ENCODE measurements at regions not wholly inside any gene's neighbourhood (a gene's known extent, or its start where the extent isn't known, plus 50 kb on each side); places are given as distances from the start of the nearest gene placed in this dataset.

DNA sequence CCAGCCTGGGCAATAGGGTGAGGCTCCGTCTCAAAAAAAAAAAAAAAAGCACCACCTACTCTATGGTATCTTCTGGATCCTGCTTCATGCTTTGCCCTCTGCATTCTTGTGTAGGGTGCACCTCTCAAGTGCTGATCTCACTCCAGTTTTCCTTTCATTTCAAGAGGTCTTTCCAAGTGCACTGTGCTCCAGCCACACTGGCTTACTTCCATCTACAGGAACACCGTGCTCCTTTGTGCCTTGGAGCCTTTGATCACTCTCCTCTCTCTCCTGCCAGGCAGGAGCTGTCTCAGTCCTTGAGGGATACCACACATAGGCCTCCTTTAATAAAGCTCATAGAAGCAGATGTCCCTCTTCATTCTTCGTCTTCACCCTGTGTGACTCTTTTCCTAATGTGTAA, 55.4 kb upstream of the GREM2 start:
- Mint-ChIP-seq H3K27me3 (ENCODE audit: unreplicated experiment) (no peaks in the 10 kb centered on the region), H3K36me3 (ENCODE audit: insufficient read depth, unreplicated experiment) (no peaks in the 10 kb centered on the region), H3K4me1 (ENCODE audit: low read depth, unreplicated experiment) (no peaks in the 10 kb centered on the region), H3K4me3 (ENCODE audit: low read depth, unreplicated experiment) (no peak overlapping the region), H3K27ac (ENCODE audit: unreplicated experiment) (no peak overlapping the region), H3K9me3 (ENCODE audit: low read depth, unreplicated experiment) (no peaks in the 10 kb centered on the region)
- no peak for DNase-seq
- intact Hi-C loops (cut with micrococcal nuclease; ENCODE audit: unreplicated experiment) = no loop called here
- no TSS peak for BruUV-seq (replicated peaks)
- CTCF ChIA-PET = no interaction called here
- no peak for TF ChIP-seq CTCF (IDR thresholded peaks at IDR 0.05; ENCODE audit: unreplicated experiment)

DNA sequence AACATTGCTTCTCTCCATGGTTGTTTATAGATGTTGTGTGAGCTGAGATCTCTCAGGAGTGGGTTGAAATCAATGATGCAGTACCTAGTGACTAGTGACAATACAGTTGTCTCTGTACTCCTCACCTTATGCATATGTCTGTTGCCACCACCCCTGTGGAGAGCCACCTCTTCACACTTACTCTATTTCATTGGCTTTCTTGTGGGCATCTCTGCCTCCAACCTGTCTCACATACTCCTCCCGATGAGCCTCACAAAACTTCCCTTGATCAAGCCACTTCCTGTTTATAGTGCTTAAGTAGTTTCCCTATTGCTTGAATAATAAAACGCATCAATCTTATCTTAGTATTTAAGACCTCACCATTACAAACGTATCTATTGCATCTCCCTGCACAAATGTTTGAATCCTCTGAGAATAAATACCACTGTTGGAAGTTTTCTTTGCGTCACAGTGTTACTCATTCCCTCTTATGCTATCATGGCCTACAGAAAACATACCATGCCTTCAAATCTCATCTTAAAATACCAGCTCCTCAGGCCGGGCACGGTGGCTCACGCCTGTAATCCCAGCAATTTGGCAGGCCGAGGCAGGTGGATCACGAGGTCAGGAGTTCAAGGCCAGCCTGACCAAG, 54.7 kb upstream of the GREM2 start:
- H3K9me3 Mint-ChIP-seq (ENCODE audit: low read depth, unreplicated experiment) = no peaks in the 10 kb centered on the region
- BruUV-seq (replicated peaks) = no TSS peak

DNA sequence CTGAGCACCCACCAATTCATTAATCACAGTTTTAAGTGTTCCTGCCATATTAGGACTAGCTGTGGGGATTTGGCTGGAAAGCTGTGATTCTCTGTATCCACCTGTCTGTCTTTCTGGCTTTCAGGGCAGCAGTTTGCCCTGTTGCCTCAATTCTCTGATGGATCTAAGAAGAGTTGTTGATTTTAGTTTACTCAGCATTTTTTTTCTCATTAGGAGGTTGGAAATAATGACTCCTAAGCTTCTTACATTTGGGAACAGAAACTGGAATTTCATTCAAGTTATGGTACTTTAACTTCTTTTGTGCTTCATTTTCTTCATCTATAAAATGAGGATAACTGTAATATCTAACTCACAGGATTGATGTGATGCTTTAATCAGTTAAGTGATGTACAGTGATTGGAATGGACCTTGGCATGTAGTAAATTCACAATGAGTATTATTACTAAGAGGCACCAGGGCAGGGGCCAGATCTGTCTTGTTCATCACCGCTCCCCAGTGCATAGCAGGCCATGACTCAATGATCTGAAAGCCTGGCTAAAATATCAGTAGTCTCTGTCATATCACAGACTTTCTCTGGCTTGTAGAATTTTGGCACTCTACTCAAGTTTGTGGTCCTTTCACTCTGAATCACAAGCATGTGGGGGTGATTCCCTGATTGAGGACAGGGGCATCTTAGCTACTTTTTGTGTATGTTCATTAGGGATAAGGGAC, 51.4 kb upstream of the GREM2 start:
- DNase-seq = no peak
- no peak for TF ChIP-seq CTCF (IDR thresholded peaks at IDR 0.05; ENCODE audit: unreplicated experiment)
- Mint-ChIP-seq H3K27me3 (ENCODE audit: unreplicated experiment) (peaks cover 7% of the 10 kb centered on the region), H3K36me3 (ENCODE audit: insufficient read depth, unreplicated experiment) (peaks cover 5% of the 10 kb centered on the region), H3K9me3 (ENCODE audit: low read depth, unreplicated experiment) (peaks cover 2% of the 10 kb centered on the region), H3K27ac (ENCODE audit: unreplicated experiment) (no peak overlapping the region), H3K4me1 (ENCODE audit: low read depth, unreplicated experiment) (no peaks in the 10 kb centered on the region), H3K4me3 (ENCODE audit: low read depth, unreplicated experiment) (no peak overlapping the region)
- CTCF ChIA-PET = no interaction called here
- intact Hi-C loops (cut with micrococcal nuclease; ENCODE audit: unreplicated experiment) = no loop called here
- BruUV-seq (replicated peaks) = no TSS peak

More for the DNA sequence above, 54.7 kb upstream of the GREM2 start:
- CTCF ChIA-PET = no interaction called here
- no peaks in the 10 kb centered on the region for H3K36me3 Mint-ChIP-seq (ENCODE audit: insufficient read depth, unreplicated experiment)
- intact Hi-C loops (cut with micrococcal nuclease; ENCODE audit: unreplicated experiment) = no loop called here
- H3K4me1 Mint-ChIP-seq (ENCODE audit: low read depth, unreplicated experiment) = no peaks in the 10 kb centered on the region
- no peak for DNase-seq
- no peak overlapping the region for H3K27ac Mint-ChIP-seq (ENCODE audit: unreplicated experiment)
- TF ChIP-seq CTCF (IDR thresholded peaks at IDR 0.05; ENCODE audit: unreplicated experiment) = no peak
- no peak overlapping the region for H3K4me3 Mint-ChIP-seq (ENCODE audit: low read depth, unreplicated experiment)
- H3K27me3 Mint-ChIP-seq (ENCODE audit: unreplicated experiment) = no peaks in the 10 kb centered on the region
